ENCODE measurements at regions not wholly inside any gene's neighbourhood (a gene's known extent, or its start where the extent isn't known, plus 50 kb on each side); places are given as distances from the start of the nearest gene placed in this dataset.

DNA sequence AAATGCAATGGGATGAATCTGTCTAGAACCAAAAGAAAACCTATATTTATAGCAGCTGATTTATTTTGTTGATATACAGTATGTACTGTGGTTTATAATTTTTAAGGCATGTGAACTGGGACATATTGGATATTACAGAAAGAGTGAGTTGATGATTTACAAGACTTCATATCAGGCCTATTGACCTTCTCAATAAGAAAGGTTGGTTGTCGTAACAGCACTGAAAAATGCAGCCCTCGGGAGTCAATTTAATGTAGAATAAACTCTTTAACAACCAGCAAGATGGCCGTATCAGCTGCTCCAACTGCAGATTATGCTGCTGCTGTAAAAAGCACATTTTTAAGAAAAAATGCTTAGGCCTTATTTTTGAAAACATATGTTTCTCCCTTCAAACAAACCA lies 407.3 kb downstream of the GXYLT1 start:
- no peak for DNase-seq

DNA sequence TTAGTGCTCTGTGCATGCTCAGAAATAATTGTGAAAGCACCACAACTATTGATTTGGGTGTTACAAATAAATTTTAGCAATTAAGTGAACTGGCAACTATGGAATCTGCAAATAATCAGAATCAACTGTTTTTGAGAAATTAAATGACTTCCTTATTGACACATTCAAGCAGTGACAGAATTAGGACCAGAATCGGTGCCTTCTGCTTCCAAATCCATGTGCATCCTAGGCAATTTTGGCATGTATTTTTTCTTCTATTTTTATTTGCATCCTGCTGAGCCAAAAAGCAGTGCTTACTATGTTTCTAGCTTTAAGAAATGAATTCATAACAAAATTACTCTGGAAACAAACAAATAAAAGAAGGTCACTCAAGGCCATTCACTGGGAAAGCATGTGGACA lies 408.2 kb downstream of the GXYLT1 start:
- no peak for DNase-seq

DNA sequence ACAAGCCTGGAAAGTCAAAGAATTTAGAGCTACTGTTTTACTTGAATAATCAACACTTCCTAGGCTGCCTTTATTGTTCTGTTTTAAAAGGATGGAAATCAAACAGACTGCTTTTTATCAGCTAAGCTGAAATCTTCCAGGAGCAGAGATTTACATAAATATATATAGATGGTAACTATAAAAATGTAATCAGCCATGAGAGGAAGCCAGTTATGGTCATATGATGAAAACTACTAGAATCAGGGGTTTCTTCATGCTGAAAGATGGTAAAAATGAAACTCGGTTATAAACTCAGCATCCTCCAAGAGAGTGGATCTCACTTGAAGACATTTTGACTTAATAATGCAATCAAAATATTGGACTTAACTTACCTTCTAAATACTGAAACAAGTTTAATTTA lies 413.0 kb downstream of the GXYLT1 start:
- DNase-seq, result no peak

DNA sequence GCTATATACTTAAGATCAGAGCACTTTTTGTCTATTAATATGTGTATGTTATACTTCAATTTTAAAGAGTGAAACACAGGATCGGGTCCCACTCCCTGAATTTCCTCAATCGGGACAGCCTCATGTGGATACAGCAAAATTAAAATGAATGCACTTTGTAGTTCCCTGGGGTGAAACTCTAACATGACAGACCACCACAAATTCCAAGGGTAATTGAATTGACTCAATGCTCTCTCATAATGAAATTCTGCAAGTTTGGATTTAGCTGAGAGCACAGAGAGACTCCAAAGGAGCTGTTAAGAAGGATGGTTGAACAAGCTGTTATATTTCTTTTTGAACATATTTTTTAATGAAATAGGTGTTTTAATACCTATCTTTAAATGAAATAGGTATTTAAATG lies 413.6 kb downstream of the GXYLT1 start:
- no peak for DNase-seq

DNA sequence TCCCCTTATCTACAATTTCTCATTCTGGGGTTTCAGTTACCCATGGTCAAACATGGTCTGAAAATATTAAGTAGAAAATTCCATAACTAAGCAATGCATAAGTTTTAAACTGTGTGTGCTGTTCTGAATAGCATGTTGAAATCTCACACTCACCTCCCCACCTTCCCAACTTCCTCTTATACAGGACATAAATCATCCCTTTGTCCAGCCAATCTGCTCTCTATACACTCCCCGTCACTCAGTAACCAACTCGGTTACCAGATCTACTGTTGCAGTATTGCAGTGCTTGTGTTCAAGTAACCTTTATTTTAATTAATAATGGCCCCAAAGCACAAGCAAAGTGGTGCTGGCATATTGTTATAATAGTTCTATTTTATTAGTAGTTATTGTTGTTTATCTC lies 420.5 kb downstream of the GXYLT1 start:
- DNase-seq, result no peak

DNA sequence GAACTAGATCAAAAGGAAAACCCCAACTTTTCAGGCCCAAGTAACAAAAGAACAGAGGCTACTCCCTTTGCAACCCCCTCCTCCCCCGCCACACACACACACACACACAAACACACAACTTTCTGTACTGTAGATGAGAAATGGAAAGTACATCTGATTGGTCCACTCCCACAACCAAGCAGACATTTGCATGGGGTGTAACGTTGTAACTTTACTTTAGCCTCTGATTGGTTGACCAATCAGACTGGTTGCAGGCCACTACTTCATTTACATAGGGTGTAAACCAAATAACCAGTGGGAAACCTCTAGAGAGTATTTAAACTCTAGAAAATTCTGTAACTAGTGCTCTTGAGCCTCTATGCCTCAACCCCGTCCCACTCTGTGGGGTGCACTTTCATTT lies 425.5 kb downstream of the GXYLT1 start:
- DNase-seq, result no peak

DNA sequence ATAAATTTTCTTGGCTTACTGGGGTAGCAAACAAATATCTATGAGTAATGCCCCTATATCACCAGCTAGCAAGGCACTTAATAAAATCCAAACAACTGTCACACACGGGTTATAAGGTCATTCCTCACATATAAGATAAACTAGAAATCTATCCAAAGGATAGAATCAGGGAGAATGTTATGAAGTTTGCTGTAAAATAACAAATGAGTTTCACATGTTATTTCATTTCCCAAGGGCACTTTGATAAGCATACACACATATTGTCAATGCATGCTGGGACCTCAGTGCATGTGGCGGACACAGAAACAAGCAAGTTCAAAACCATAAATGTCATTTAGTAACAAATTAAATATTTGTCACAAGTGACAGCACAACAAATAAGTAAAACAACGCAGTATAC lies 429.4 kb downstream of the GXYLT1 start:
- DNase-seq, result no peak

DNA sequence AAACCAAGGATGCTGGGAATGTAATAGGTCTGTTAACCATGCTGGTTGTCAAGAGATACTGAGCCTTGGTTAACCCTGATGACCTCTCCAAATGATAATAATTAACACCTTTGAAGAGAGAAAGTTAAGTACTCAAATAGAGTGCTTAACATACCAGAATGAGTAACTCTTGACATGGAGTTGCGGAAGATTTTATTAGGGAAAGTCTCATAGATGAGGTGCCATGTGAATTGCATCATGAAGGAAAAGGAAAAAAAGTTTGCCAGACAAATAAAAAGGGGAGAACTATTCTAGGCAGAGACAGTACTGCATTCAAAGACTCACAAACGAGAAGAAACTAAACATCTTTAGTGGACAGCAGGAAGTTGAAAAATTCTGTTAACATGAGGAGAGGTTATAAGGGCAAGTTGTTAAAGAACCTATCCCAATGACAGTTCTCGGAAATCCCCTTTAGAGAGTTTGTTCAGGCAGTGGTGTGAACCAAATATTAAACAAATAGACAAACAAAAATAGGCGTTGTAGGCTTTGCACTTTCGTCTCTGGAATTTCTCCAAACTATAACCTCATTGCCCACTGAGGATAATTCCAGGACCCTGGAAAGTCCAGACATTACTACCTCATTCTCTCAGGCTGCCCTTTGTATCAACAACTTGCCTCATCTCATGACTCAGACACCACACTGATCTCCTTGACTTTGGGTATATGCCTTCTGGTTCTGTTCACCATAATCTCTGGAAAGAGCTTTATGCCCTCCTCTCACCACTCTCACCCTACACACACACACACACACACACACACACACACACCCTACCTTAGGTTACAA lies 435.0 kb downstream of the GXYLT1 start:
- DNase-seq, result no peak

DNA sequence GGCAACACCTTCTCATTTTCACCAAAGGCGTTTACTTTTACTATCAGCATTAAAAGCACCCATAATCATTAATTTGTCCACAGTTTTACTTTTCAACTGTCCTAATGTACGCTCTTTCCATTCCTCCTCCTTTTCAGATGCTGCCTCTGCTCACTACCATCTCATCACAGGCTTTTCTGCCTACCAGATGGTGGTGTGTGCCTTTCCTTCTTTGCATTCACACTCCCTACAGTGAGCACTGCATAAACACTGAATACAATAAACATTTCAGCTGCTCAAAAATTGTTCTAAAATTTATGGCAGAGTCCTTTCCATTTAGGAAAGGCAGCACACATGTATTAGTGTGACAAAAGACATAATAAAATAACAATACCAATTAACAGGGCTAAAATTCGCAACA lies 435.7 kb downstream of the GXYLT1 start:
- no peak for DNase-seq

DNA sequence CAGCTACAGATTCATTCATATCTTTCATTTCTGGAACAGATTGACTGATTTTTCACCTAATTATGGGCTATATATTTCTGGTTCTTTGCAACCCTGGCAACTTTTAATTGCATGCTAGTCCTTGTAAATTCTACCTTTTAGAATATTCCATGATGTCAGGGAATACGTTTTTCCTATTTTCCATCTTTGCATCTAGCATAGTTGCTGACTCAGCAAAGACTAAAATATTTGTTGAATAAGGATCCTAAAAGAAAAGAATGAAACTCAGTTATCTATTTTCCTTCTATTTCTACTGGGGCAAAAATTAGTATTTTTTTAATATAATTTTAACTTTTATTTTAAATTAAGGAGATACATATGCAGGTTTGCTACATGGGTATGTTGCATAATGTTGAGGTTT lies 438.3 kb downstream of the GXYLT1 start:
- DNase-seq, result no peak

DNA sequence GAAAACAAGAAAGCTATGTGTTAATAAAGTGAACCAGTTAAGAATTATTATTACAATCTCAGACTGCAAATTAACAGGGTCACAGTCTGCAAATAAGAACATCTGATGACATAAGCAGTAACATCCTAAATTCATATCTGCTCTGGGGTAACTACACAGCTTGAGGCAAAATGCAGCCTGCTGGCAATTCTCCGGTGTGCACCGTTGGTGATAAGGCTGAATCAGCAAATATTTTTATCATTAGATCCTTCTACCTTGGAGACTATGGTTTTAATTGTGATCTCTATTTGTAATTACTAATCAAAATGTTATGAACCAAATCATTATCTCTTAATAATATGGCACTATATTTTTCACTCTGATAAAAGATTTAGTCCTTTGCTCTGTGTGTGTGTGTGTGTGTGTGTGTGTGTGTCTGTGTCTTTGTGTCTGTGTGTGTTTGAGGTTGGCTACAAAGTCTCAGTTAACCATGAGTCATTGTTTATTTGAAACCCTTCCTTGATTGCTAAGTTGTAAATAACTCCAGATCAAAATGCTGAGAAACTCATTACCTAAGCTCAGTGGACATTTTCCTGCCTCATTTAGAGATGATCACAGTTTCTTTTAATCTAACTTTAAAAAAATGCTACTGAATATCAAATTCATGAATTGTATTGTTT lies 442.6 kb downstream of the GXYLT1 start:
- DNase-seq, result no peak

DNA sequence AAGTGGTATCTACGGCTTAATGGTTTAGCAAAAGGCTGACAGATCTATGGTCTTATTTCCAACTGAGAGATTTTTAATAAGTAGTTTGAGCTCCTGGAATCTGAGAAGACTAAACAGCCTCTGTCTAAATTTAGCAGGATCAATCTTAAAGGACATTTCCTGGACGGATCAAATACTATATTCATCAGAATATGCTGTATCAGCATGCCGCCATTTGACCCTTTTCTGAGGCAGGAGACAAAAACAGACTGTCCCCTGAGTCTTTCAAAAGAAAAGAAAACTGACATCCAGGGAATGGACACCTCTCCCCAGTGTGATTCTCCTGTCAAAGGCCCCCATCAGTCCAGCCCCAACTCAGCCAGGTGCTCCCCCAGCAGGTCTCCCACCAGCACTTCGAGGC lies 443.7 kb downstream of the GXYLT1 start:
- no peak for DNase-seq

DNA sequence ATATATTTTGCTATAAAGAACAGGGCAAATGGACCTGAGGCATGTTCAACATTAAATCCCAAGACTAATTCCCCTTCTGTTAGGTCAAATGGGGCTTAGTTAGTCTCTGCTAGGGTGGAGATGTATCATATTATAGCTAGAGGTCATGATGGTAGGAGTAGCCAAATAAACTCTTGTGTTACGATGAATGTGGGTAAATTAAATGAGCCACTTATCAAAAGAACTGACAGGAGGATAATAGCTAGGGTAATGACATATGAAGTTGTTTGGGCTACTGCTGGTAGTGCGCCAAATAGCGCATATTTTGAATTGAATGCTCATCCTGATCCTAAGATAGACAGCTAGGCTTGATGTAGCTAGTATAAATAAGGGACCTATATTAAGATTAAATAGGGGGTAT lies 445.0 kb downstream of the GXYLT1 start:
- no peak for DNase-seq

DNA sequence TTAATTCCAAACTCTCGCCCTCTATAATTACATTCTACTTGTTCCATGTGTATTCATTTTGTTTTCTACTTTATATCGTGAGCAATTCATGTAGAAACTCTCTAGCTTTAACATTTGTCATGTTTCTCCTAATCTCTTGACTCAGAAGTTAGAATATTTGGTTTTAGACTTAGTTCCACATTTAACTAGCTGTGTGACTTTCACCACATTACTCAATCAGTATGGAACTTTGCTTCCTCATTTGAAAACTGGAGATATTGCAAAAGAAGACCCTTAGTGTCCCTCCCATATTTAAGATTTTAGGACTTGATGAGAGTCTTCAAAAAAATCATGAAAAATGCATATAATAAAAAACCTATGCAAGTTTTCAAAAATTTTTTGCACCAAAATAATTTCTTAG lies 447.5 kb downstream of the GXYLT1 start:
- no peak for DNase-seq

DNA sequence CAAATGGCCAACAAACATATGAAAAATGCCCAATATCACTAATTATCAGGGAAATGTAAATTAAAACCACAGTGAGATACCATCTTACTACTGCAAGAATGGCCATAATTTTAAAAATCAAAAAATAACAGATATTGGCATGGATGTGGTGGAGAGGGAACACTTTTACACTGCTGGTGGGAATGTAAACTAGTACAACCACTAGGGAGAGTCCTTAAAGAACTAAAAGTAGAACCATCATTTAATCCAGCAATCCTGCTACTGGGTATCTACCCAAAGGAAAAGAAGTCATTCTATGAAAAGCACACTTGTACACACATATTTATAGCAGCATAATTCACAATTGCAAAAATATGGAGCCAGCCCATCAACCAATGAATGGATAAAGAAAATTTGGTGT lies 459.7 kb downstream of the GXYLT1 start:
- no peak for DNase-seq

DNA sequence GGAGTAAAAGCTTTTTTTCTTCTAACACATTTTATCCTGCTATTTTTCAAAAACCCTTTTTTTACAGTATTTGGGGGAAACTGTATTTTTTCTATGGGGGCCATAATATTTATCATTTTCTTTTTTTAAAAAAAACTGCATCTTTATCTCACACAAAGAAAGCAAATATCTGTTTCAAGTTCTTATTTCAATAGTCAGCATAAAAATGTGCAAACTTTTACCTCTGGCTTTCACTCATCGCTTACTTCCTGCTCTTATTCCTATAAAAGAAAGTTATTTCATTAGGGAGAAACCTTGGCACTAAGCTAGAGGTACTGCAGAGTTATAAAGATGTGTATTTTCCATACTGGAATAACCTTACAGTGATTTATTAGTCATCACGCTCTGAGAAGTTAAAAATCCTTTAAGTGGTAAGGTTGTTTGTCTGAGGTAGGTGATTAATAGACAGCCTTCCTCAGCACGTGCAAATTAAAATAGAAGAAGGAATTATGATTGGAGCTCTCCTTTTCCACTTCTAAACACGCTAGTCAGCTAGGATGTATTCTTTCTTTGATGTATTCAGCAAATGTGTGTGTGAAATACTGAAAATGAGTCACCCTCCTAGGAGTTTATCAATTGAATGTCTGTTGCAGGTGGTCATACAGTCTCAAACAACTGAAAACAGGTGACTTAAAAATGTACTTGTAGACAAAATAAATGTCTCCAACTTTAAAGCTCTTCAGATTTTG lies 461.0 kb downstream of the GXYLT1 start:
- DNase-seq, result no peak

DNA sequence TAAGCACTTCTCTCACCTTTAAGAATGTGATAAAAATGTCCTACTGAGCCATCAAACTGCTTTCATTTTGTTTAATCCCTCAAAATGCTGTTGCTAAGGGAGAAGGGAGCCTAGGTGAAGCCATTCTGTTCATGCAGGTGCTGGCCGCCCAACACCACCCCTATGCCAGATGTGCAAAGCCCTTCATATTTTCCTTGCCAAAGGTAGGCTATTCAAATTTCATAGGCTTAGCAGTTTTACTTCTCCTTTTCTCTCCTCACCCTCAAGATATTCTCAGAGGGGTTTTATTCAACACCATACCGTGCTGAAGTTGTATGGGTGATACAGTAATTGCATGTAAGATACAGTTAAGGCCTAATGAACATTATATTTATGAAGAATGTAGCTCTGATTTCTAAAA lies 461.7 kb downstream of the GXYLT1 start:
- no peak for DNase-seq

DNA sequence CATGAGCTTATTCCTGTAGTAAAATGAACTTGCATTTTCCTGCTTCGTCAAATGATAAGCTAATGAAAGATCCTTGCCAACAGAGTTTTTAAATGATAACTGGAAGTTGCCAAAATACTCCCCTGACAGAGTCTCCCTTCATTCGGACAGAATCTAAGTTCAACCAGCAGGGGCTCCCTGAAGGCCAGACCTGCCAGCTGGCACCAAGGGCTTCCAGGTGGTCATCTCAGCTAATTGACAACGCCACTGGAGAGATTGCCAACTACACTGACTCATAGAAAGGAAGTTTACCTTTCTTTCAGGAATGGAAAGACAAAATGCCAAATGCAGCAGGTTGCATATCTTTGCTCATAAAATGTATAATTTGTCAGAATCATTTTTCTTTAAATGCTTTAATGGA lies 462.8 kb downstream of the GXYLT1 start:
- no peak for DNase-seq

DNA sequence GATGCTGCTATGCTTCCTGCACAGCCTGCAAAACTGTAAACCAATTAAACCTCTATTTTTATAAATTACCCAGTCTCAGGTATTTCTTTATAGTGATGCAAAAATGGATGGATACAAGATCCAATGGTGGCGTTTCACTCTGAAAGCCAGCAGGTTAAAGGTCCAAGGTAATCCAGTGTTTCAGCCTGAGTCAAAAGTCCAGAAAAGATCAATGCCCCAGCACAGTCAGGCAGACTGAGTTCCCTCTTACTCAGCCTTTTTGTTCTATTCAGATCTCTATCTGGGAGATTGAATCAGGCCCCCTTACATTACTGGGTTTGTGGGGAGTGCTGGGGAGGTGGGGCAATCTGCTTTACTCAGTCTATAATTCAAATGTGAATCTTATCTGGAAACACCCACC lies 464.5 kb downstream of the GXYLT1 start:
- DNase-seq, result no peak

DNA sequence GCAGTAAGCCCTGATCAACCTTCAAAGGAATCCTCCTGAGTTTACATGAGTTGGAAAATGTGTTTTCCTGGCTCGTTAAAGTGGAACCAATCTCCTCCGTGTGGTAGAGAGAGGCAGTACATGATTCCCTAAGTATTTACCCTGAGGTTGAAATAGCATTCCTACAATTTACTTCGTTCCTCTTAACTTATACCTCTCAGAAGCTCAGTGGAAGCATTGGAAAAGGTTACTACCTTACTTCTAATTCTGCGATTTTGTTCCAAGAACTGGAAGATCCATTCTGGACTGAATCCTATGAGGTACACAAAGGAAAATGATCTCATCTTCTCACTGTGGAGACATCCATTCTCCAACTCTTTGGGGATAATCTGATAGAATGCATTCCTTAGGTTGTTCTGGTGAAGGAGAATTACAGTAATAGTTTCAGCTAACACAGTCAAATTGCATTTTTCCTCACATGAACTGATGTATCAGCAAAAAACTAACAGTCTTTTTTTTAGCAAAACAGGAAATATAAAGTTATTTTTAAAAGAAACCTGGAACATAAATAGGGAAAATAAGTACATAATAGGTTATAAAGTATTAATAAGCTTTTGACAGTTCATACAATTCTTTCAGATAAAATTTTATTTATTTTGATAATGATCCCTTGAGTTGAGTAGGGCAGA lies 475.6 kb downstream of the PDZRN4 start:
- DNase-seq, result no peak

DNA sequence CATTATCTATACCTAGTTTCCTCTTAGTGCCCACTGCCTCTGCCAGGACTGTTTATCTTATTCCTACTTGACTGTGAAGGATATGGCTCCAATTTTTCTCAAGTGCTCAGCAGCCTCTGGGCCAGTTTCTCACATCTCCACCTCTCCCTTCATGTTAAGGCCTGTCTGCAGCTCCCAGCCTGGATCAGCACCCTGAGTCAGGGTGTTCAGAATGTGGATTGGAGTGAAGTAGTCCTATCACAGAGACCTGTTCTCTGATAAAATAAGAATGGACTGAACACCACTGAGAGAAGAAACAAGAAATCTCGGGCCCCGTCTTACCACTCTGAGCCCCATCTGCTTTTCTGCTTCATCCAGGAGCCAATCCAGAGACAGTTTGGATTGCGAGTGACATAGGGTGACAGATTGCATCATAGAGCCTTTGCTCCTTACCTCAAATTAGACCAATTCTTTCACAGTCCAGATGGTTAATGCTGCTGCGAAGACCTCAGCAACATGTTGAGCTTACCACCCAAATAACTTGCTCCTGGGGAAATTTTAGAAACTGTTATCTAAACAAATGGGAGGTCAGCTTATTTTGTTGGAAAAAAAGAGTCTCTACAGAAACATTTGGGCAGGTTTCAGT lies 473.1 kb downstream of the PDZRN4 start:
- no peak for DNase-seq

DNA sequence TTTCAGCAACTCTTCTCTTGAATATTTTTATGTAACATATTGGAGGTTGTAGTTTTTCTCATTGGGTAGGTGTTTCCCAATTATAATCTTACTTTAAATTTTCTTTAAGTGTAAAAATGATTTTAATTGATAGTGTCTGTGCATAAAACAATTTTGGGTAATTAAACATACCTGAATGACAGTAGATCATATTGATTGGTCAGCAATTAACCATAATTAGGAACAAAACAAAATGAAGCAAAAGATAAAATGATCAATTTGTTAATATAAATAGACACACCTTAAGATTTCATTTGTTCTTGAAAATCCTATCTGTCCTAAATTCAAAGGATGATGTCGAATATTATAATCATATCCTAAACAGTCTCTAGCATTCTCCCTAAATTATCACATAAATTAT lies 468.3 kb downstream of the PDZRN4 start:
- DNase-seq, result no peak

Measured in NK-92 treated with Interleukin-12 subunit alpha and Interleukin-12 subunit beta, amount 100 ng/mL, for 24 hours (cell line).